CD1c-positive myeloid dendritic cell (primary cell): ENCODE measurements at regions not wholly inside any gene's neighbourhood (a gene's known extent, or its start where the extent isn't known, plus 50 kb on each side); places are given as distances from the start of the nearest gene placed in this dataset.
"Not testable (repeated sequence)": the region's sequence is repeated elsewhere in the genome, so short reads cannot be mapped to it uniquely, and the experiment has no call there.

ENCODE experiments used
- DNase-seq: peaks from one replicate; pipeline ENCODE4 v3.0.0-alpha.2; 2016; ENCODE audit errors: extremely low spot score

GRCh38 chr4:20124317-20125026 is 127.2 kb upstream of the SLIT2 start:
- no peak for DNase-seq

GRCh38 chr4:20122198-20122988 is 129.3 kb upstream of the SLIT2 start:
- no peak for DNase-seq

GRCh38 chr4:20119141-20119540 is 132.6 kb upstream of the SLIT2 start:
- no peak for DNase-seq

GRCh38 chr4:20109391-20109790 is 142.3 kb upstream of the SLIT2 start:
- peak; percentile 17 for DNase-seq

GRCh38 chr4:20106921-20107320 is 144.8 kb upstream of the SLIT2 start:
- DNase-seq: no peak

- no peak for DNase-seq
These were observed 149.9 kb upstream of the SLIT2 start for GRCh38 chr4:20101831-20102230.

GRCh38 chr4:20096911-20097310 is 154.8 kb upstream of the SLIT2 start:
- no peak for DNase-seq

- no peak for DNase-seq
These were observed 155.7 kb upstream of the SLIT2 start for GRCh38 chr4:20095805-20096541.

GRCh38 chr4:20091781-20092180 is 159.9 kb upstream of the SLIT2 start:
- no peak for DNase-seq

- no peak for DNase-seq
These were observed 164.2 kb upstream of the SLIT2 start for GRCh38 chr4:20087522-20087911.

- no peak for DNase-seq
These were observed 164.7 kb upstream of the SLIT2 start for GRCh38 chr4:20086799-20087521.

GRCh38 chr4:20086067-20086798 is 165.5 kb upstream of the SLIT2 start:
- DNase-seq: no peak

- DNase-seq: no peak
These were observed 166.1 kb upstream of the SLIT2 start for GRCh38 chr4:20085653-20086052.

GRCh38 chr4:20085156-20085555 is 166.5 kb upstream of the SLIT2 start:
- DNase-seq: no peak

- no peak for DNase-seq
These were observed 167.2 kb upstream of the SLIT2 start for GRCh38 chr4:20084488-20084887.

- no peak for DNase-seq
These were observed 173.1 kb upstream of the SLIT2 start for GRCh38 chr4:20078644-20079043.

- DNase-seq: no peak
These were observed 176.3 kb upstream of the SLIT2 start for GRCh38 chr4:20075248-20075871.

GRCh38 chr4:20074450-20074849 is 177.3 kb upstream of the SLIT2 start:
- DNase-seq: no peak

- DNase-seq: no peak
These were observed 185.8 kb upstream of the SLIT2 start for GRCh38 chr4:20065952-20066351.

GRCh38 chr4:20062857-20063256 is 188.8 kb upstream of the SLIT2 start:
- DNase-seq: not testable (repeated sequence)

GRCh38 chr4:20062054-20062453 is 189.7 kb upstream of the SLIT2 start:
- no peak for DNase-seq
